HEK293 (cell line): ENCODE measurements at regions not wholly inside any gene's neighbourhood (a gene's known extent, or its start where the extent isn't known, plus 50 kb on each side); places are given as distances from the start of the nearest gene placed in this dataset.

Source experiments
- CTCF ChIA-PET: fragments of 350-600 bp; formaldehyde crosslinking; extraction: SDS; loops from one replicate; lab custom pipeline; 2021; ENCODE audit warnings: antibody characterized with exemption; lab: Yijun Ruan, JAX
- POLR2A ChIA-PET: fragments of 300-600 bp; formaldehyde crosslinking; extraction: SDS; loops from one replicate; lab custom pipeline; 2020; ENCODE audit warnings: antibody characterized with exemption, inconsistent platforms; lab: Yijun Ruan, JAX
- H3K27ac ChIP-seq: fragments of 200-500 bp; sonication (Bioruptor generic); 2 replicates; pipeline ENCODE4 v1.5.1; 2014; ENCODE audit warnings: low read depth, low read length, control low read depth, inconsistent platforms; ENCODE audit errors: extremely low read depth
- H3K36me3 ChIP-seq, 2 experiments: fragments of 200-500 bp in 1 of 2; sonication (Bioruptor generic) in 1 of 2; 1 replicate in 1 of 2; 2 replicates in 1 of 2; pipeline ENCODE4 v1.5.1; 2014 to 2017; ENCODE audit warnings: inconsistent platforms in 2 of 2, low read length in 2 of 2; ENCODE audit not compliant: control insufficient read depth in 2 of 2, insufficient read depth in 1 of 2
- H3K4me1 ChIP-seq: fragments of 200-500 bp; sonication (Bioruptor generic); 2 replicates; pipeline ENCODE4 v1.5.1; 2014; ENCODE audit warnings: mild to moderate bottlenecking, low read length, inconsistent platforms; ENCODE audit not compliant: control insufficient read depth, insufficient read depth
- H3K4me3 ChIP-seq: 2 replicates; pipeline ENCODE4 v1.5.1; 2011; ENCODE audit warnings: low read depth, mild to moderate bottlenecking, control low read depth, low read length, moderate library complexity
- H3K9me3 ChIP-seq: fragments of 200-500 bp; sonication (Bioruptor generic); 2 replicates; pipeline ENCODE4 v1.5.1; 2014; ENCODE audit warnings: low read depth, low read length, inconsistent platforms; ENCODE audit not compliant: control insufficient read depth, insufficient read depth
- AEBP2 ChIP-seq: fragments of 450-650 bp; formaldehyde crosslinking; IDR thresholded peaks from 2 replicates; pipeline ENCODE4 v1.5.1; 2016; ENCODE audit warnings: missing biosample characterization, missing genetic modification characterization, borderline replicate concordance
- BCL11A ChIP-seq: fragments of 450-650 bp; formaldehyde crosslinking; IDR thresholded peaks from 2 replicates; pipeline ENCODE4 v1.5.1; 2016; ENCODE audit warnings: low read depth, missing biosample characterization, missing genetic modification characterization
- GLIS2 ChIP-seq: fragments of 450-650 bp; formaldehyde crosslinking; IDR thresholded peaks from 2 replicates; pipeline ENCODE4 v1.5.1; 2016; ENCODE audit warnings: missing biosample characterization, missing genetic modification characterization
- KLF1 ChIP-seq: fragments of 450-650 bp; formaldehyde crosslinking; IDR thresholded peaks from 2 replicates; pipeline ENCODE4 v1.5.1; 2016; ENCODE audit warnings: missing biosample characterization, missing genetic modification characterization
- KLF8 ChIP-seq: fragments of 450-650 bp; formaldehyde crosslinking; IDR thresholded peaks from 2 replicates; pipeline ENCODE4 v1.5.1; 2016; ENCODE audit warnings: missing biosample characterization, missing genetic modification characterization
- SALL2 ChIP-seq: fragments of 450-650 bp; formaldehyde crosslinking; IDR thresholded peaks from 2 replicates; pipeline ENCODE4 v1.5.0; 2017; ENCODE audit warnings: missing biosample characterization, mild to moderate bottlenecking, missing genetic modification characterization, borderline replicate concordance
- SP3 ChIP-seq: fragments of 450-650 bp; formaldehyde crosslinking; IDR thresholded peaks from 2 replicates; pipeline ENCODE4 v1.5.1; 2016; ENCODE audit warnings: missing biosample characterization, missing genetic modification characterization
- ZBTB10 ChIP-seq: fragments of 450-650 bp; formaldehyde crosslinking; IDR thresholded peaks from 2 replicates; pipeline ENCODE4 v1.5.1; 2016; ENCODE audit warnings: missing biosample characterization, missing genetic modification characterization
- ZBTB26 ChIP-seq: fragments of 450-650 bp; formaldehyde crosslinking; optimal IDR thresholded peaks from 2 replicates; pipeline ENCODE3; 2016; ENCODE audit warnings: missing biosample characterization, mild to moderate bottlenecking, missing genetic modification characterization
- ZBTB48 ChIP-seq: fragments of 450-650 bp; formaldehyde crosslinking; IDR thresholded peaks from 2 replicates; pipeline ENCODE4 v1.5.1; 2016; ENCODE audit warnings: missing biosample characterization, missing genetic modification characterization
- ZFP3 ChIP-seq: fragments of 450-650 bp; formaldehyde crosslinking; IDR thresholded peaks from 2 replicates; pipeline ENCODE4 v1.5.1; 2016; ENCODE audit warnings: low read depth, missing biosample characterization, missing genetic modification characterization
- ZFP37 ChIP-seq: fragments of 450-650 bp; formaldehyde crosslinking; IDR thresholded peaks from 2 replicates; pipeline ENCODE4 v1.5.1; 2016; ENCODE audit warnings: missing biosample characterization, missing genetic modification characterization
- ZFP41 ChIP-seq: fragments of 450-650 bp; formaldehyde crosslinking; IDR thresholded peaks from 2 replicates; pipeline ENCODE4 v1.5.1; 2016; ENCODE audit warnings: missing biosample characterization, missing genetic modification characterization, borderline replicate concordance
- ZIC2 ChIP-seq: fragments of 450-650 bp; formaldehyde crosslinking; IDR thresholded peaks from 2 replicates; pipeline ENCODE4 v1.5.1; 2016; ENCODE audit warnings: missing biosample characterization, missing genetic modification characterization
- ZNF132 ChIP-seq: fragments of 450-650 bp; formaldehyde crosslinking; IDR thresholded peaks from 2 replicates; pipeline ENCODE4 v1.5.1; 2017; ENCODE audit warnings: missing biosample characterization, missing genetic modification characterization, borderline replicate concordance
- ZNF2 ChIP-seq: fragments of 450-650 bp; formaldehyde crosslinking; IDR thresholded peaks from 2 replicates; pipeline ENCODE4 v1.5.1; 2016; ENCODE audit warnings: missing biosample characterization, missing genetic modification characterization
- ZNF202 ChIP-seq: fragments of 450-650 bp; formaldehyde crosslinking; IDR thresholded peaks from 2 replicates; pipeline ENCODE4 v1.5.1; 2016; ENCODE audit warnings: missing biosample characterization, missing genetic modification characterization, borderline replicate concordance
- ZNF354C ChIP-seq: fragments of 450-650 bp; formaldehyde crosslinking; IDR thresholded peaks from 2 replicates; pipeline ENCODE4 v1.5.1; 2016; ENCODE audit warnings: missing biosample characterization, missing genetic modification characterization, low read depth, borderline replicate concordance
- ZNF423 ChIP-seq: fragments of 450-650 bp; formaldehyde crosslinking; IDR thresholded peaks from 2 replicates; pipeline ENCODE4 v1.5.1; 2016; ENCODE audit warnings: missing biosample characterization, missing genetic modification characterization
- ZNF510 ChIP-seq: fragments of 450-650 bp; formaldehyde crosslinking; IDR thresholded peaks from 2 replicates; pipeline ENCODE4 v1.5.1; 2018; ENCODE audit warnings: mild to moderate bottlenecking, missing genetic modification characterization, missing biosample characterization; ENCODE audit not compliant: insufficient replicate concordance
- ZNF529 ChIP-seq: fragments of 450-650 bp; formaldehyde crosslinking; IDR thresholded peaks from 2 replicates; pipeline ENCODE4 v1.5.1; 2017; ENCODE audit warnings: missing genetic modification characterization, missing biosample characterization; ENCODE audit not compliant: insufficient replicate concordance
- ZNF555 ChIP-seq: fragments of 450-650 bp; formaldehyde crosslinking; conservative IDR thresholded peaks from 2 replicates; pipeline ENCODE4 v1.5.1; 2017; ENCODE audit warnings: missing biosample characterization, mild to moderate bottlenecking, missing genetic modification characterization, inconsistent platforms
- ZNF585B ChIP-seq: fragments of 450-650 bp; formaldehyde crosslinking; IDR thresholded peaks from 2 replicates; pipeline ENCODE4 v1.5.1; 2016; ENCODE audit warnings: missing biosample characterization, missing genetic modification characterization
- ZNF626 ChIP-seq: fragments of 450-650 bp; sonication (Bioruptor Pico); formaldehyde crosslinking; IDR thresholded peaks from 2 replicates; pipeline ENCODE4 v1.5.1; 2018; ENCODE audit warnings: missing biosample characterization, missing genetic modification characterization, inconsistent platforms
- ZNF785 ChIP-seq: fragments of 450-650 bp; formaldehyde crosslinking; IDR thresholded peaks from 2 replicates; pipeline ENCODE4 v1.5.1; 2016; ENCODE audit warnings: missing biosample characterization, missing genetic modification characterization
- ZNF792 ChIP-seq: fragments of 450-650 bp; formaldehyde crosslinking; IDR thresholded peaks from 2 replicates; pipeline ENCODE4 v1.5.1; 2016; ENCODE audit warnings: missing biosample characterization, missing genetic modification characterization
- ZSCAN16 ChIP-seq: fragments of 450-650 bp; formaldehyde crosslinking; IDR thresholded peaks from 2 replicates; pipeline ENCODE4 v1.5.1; 2016; ENCODE audit warnings: missing biosample characterization, missing genetic modification characterization
- TF ChIP-seq, protein P1 (sequence below): fragments of 450-650 bp; formaldehyde crosslinking; IDR thresholded peaks from 2 replicates; pipeline ENCODE4 v1.5.1; 2016; ENCODE audit warnings: missing biosample characterization, missing genetic modification characterization

DNA sequence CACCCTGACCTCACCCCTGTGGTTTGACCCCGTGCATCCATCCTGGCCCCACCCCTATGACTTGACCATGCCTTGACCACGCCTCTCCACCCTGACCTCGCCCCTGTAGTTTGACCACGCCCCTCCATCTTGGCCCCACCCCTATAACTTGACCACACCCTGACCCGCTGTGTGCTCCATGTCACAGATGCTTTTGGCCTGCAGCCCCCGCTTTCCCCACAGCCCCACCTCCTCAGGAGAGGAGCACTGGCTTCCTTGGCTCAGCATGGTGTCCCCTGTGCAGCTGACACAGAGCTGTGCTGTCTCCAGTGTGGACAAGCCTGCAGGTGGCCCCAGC is 269.9 kb upstream of the SFSWAP start:
- no peaks in the 10 kb centered on the region for H3K36me3 ChIP-seq
- H3K27ac ChIP-seq = no peak overlapping the region
- H3K4me1 ChIP-seq = no peaks in the 10 kb centered on the region
- ChIA-PET CTCF (no interaction called here), POLR2A (interaction anchor here (0.6 kb wide), 1 partner anchor 14 kb away, joined by 6 read pairs; no protein-coding TSS in a partner anchor)
- no peaks in the 10 kb centered on the region for H3K9me3 ChIP-seq
- TF ChIP-seq ZNF626 (tag by site-specific recombination) = no peak
- no peak for TF ChIP-seq ZNF585B (tag by site-specific recombination)
- no peak for TF ChIP-seq ZBTB26 (tag by site-specific recombination)
- TF ChIP-seq SALL2 (tag by site-specific recombination) = no peak
- TF ChIP-seq KLF8 = peak; percentile 97
- no peak for TF ChIP-seq ZNF555
- no peak for TF ChIP-seq ZNF354C
- no peak for TF ChIP-seq ZNF510 (tag by site-specific recombination)
- TF ChIP-seq ZNF423 = no peak
- no peak for TF ChIP-seq GLIS2 (tag by site-specific recombination)
- TF ChIP-seq ZSCAN16 (tag by site-specific recombination) = no peak
- peak; percentile 100 for TF ChIP-seq KLF1 (tag by site-specific recombination)
- no peak for TF ChIP-seq ZNF792 (tag by site-specific recombination)
- no peak for TF ChIP-seq ZNF2 (tag by site-specific recombination)
- TF ChIP-seq ZNF529 = no peak
- no peak for TF ChIP-seq ZFP3 (tag by site-specific recombination)
- peak; percentile 58; the same call in 1 of the 2 replicates for TF ChIP-seq ZIC2 (tag by site-specific recombination)
- no peak overlapping the region for H3K4me3 ChIP-seq

DNA sequence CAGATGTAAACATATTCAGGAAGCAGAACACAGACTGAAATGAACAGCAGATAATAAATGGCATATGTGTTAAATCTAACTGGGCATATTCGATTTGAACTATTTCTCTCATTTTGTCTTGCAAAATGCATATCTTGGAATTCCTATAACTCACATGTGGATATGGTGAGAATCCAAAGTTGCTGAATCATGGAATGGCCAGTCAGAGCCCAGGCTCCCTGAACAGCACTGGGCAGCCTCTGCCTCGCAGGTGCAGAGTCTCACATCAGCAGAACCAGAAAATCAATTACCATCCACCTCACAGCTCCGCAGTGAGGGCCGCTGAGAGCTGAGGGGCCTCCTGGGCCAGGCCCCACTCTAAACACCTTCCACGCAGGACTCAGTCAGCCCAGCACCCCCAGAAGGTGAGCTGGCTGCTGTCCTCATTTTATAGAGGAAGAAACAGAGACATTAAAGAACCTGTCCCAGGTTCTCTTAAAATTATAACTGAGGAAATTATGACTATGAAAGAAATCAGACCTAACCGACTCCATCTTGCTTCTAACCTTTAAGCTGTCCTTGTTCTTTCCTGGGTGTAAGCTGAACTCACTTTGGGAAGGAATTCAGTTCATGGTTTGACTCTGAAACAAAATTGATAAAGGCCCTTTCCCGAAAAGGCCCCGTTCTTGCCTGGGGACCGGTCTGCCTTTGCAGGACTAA is 269.1 kb upstream of the SFSWAP start:
- no peak overlapping the region for H3K27ac ChIP-seq
- no peaks in the 10 kb centered on the region for H3K9me3 ChIP-seq
- CTCF ChIA-PET = no interaction called here
- H3K4me3 ChIP-seq = no peak overlapping the region
- H3K4me1 ChIP-seq = no peaks in the 10 kb centered on the region
- no peaks in the 10 kb centered on the region for H3K36me3 ChIP-seq
- POLR2A ChIA-PET = no interaction called here
- no peak for TF ChIP-seq ZNF132 (tag by site-specific recombination)
- TF ChIP-seq SP3 (tag by site-specific recombination) = no peak
- TF ChIP-seq, protein P1, sequence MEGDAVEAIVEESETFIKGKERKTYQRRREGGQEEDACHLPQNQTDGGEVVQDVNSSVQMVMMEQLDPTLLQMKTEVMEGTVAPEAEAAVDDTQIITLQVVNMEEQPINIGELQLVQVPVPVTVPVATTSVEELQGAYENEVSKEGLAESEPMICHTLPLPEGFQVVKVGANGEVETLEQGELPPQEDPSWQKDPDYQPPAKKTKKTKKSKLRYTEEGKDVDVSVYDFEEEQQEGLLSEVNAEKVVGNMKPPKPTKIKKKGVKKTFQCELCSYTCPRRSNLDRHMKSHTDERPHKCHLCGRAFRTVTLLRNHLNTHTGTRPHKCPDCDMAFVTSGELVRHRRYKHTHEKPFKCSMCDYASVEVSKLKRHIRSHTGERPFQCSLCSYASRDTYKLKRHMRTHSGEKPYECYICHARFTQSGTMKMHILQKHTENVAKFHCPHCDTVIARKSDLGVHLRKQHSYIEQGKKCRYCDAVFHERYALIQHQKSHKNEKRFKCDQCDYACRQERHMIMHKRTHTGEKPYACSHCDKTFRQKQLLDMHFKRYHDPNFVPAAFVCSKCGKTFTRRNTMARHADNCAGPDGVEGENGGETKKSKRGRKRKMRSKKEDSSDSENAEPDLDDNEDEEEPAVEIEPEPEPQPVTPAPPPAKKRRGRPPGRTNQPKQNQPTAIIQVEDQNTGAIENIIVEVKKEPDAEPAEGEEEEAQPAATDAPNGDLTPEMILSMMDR (tag by site-specific recombination) = no peak
- no peak for TF ChIP-seq ZBTB10 (tag by site-specific recombination)
- no peak for TF ChIP-seq ZFP37 (tag by site-specific recombination)
- TF ChIP-seq ZFP41 (tag by site-specific recombination) = no peak
- TF ChIP-seq BCL11A (tag by site-specific recombination) = no peak
- no peak for TF ChIP-seq ZBTB48
- no peak for TF ChIP-seq ZNF785 (tag by site-specific recombination)
- TF ChIP-seq ZNF202 (tag by site-specific recombination) = no peak
- no peak for TF ChIP-seq AEBP2
